NCI-H226 (cell line): ENCODE measurements at regions not wholly inside any gene's neighbourhood (a gene's known extent, or its start where the extent isn't known, plus 50 kb on each side); places are given as distances from the start of the nearest gene placed in this dataset.
"Not testable (repeated sequence)": the region's sequence is repeated elsewhere in the genome, so short reads cannot be mapped to it uniquely, and the experiment has no call there.

ENCODE experiments used
- DNase-seq: peaks from one replicate; pipeline ENCODE4 v3.0.0-alpha.2; 2015

DNA sequence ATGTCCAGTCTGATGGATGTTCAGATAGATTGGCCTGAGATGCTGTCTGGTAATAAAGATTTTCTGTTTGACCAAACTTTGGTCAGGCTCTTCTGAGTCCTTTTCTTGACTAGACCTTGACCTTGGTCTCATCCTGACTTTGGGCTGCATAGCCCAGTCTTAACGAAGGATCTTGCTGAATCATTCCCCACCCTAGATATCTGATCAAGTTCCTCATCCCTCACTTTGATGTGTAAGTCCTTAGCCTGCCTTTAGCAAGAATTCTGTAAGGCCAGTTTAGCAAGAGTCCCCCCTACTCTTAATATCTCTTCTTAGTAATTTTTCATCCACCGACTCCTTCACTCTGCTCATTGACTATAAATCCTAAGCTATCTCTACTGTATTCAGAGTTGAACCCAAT, 244.4 kb upstream of the JADE1 start:
- no peak for DNase-seq

DNA sequence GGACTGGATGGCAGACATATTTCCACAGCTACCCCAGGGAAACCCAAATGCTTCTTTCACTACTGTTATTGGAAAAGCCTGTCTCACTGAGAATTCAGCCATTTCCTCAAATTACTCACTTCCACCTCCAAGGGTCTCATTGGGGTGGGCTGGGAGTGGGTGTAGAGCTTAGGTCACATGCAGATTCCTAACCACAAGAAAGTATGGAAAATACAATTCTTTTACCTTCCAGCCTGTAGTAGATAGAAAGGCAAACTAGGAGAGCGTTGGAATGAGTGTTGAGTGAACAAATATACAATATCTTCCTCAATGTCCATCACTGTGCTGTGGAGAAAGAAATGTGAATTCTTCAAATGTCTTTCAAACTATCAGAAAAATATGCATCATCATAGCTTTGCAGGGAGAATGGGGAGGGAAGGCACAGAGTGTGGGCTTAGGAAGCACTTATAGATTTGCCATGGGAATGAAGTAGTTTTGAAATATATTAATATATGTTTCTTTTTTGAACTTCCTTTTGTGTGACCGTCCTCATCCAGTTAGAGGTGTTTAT, 245.3 kb upstream of the JADE1 start:
- DNase-seq, result no peak

DNA sequence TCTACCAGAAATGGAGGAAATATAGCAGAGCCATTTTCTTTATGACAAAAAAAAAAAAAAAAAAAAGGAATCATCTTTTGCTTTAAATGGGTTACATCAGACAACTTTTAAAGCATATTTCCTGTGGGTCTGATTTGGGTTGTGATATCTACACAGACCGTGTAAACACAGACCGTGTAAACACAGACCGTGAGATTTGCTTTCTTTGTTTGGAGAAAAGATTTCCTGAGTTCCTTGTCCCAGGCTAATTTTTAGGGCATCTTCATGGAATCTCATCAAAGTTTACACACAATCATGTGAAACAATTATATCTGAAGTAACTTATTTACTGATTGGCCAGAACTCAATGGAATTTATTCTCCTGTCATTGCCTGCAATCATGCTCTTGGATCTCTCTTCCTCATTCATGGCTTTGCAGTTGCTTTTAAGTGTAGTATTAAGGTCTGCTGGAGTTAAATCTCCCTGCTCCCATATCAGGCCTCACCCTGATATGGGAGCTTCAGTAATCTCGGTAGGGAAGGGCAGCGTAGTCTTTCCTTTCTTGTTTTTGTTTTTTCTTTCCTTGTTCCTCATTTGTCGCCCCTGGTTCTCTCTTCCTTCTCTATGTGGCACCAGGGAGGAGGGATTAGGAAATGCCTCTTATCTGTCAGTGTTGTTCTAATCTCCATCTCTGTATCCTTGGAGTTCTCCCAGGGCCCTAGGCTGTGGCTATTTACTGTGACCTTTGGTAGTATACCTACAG, 248.6 kb upstream of the JADE1 start:
- DNase-seq, result no peak

GRCh38 chr4:128558896-128559679, 250.4 kb upstream of the JADE1 start:
- DNase-seq, result no peak

DNA sequence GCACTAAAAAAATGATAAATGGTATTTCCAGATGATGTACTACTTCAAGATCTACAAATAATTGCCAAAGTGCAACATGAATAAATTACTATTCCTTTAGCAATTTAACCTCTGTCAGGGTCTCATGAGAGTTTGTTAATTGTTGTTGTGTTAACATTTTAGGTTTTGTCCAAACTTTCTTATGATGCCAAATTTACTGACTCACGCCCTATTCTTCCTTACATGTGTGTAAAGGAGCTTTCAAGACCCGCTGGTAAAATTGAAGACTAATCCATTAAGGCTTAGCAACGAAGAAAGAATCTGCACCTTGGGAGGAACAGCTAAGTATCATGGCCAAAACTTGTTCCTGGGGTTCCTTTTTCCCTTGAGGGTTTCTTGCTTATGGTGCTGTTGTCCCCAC, 252.7 kb upstream of the JADE1 start:
- DNase-seq, result no peak

DNA sequence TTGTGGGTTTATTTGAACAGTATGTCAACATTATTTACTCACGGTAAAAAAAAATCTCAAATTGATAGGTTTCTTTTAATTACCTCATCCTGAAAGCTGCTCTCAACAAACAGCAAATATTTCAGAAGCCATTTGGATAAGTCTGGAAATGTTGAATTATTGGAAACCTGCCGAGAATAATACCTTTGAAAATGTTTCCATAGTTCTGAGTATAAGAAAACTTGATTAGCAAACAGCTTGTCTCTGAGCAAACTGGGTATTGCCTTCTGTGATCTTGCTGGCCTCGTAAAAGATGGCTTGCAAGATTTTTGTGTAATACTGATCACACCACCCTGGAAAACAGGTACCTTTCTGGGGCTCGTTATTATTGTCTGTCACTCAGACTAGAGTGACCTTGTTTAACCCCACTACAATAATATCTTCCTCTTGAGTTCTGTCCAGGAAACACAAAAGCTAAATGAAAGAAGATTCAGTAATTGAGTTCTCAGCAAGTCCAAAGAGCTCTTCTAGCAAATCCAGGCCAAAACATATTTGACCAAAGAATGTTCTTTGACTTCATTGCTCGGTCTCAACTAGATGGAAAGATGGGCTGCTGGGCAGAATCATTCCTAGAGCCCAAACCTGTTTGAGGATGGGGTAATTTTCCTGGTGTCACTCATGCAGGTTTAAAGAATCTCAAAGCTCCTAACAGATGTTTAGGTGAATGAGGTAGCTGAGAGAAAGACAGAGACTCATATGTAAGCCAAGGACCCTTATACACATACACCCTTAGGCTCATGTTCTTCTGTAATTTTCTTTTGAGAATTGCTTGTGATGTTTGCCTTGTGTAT, 255.6 kb upstream of the JADE1 start:
- no peak for DNase-seq

DNA sequence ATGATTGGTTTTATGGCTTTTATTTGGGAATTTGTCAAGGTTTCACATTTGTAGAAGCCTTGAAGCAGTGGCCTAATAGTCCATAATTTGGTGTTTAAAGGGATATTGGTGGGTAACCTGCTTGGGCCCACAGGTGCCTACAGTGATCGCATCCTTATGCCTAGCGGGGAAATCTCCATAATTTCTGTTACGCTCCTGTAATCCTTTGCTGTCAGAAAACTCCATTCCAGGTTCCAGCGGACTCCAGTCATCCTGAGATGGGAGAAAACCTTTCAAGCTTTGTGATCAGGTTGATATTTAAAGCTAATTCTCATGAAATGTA, 257.0 kb upstream of the JADE1 start:
- no peak for DNase-seq

- no peak for DNase-seq
Measured at GRCh38 chr4:128551280-128551679, 258.2 kb upstream of the JADE1 start.

DNA sequence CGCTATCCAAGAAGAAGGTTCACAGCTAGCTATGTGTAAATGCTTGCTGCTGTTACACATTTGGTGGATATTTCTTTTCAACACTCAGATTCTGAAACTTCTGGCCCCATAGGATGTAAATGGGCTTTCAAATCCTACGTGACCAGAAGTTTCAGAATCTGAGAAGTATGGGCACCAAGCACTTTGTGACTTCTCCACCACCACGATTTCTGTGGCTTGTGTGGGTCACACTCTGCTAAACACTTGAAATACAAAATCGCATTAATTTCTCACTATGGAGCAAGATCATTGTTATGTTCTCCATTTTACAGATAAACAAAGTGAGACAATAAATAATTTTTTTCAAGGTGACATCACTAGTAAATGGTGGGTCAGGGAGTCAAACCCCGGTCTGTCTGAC, 259.4 kb upstream of the JADE1 start:
- no peak for DNase-seq

DNA sequence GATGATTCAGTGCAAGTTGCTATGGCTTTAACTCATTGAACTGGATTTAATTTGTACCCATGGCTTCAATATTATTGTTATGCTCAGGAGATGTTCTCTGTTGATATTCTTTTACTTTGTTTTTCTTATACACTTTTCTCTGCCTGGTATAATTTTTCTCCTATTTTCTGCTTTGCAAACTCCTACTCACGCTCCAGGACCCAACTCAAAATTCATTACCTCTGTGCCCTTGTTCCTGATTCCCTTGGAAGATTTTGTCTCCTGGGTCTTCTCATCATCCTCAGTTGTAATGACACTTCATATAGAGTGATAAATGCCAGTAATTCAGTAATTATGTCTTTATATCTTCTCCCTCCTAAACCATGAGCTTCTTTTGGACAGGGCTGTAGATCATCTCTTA, 259.9 kb upstream of the JADE1 start:
- no peak for DNase-seq

- DNase-seq, result no peak
Measured at GRCh38 chr4:128548381-128548780, 260.8 kb upstream of the PGRMC2 start.

DNA sequence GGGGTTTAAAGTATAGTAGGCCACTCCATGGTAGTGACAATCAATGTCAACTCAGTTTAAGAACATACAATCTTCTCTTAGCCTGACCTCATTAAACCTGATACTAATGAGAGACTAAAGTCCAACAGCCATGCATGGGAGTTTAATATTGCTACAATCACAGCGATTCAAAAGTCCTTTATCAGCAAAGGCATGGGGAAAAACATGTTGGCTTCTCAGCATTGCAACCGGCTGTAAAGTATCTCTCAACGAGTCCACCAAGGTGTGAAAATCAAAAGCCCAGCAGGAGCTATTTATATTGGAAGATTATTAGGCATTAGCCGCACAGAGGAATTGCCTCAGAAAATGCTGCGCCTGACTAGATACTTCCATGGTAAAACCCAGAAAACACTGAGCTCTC, 256.7 kb upstream of the PGRMC2 start:
- DNase-seq, result no peak

GRCh38 chr4:128543696-128544095, 256.1 kb upstream of the PGRMC2 start:
- no peak for DNase-seq

DNA sequence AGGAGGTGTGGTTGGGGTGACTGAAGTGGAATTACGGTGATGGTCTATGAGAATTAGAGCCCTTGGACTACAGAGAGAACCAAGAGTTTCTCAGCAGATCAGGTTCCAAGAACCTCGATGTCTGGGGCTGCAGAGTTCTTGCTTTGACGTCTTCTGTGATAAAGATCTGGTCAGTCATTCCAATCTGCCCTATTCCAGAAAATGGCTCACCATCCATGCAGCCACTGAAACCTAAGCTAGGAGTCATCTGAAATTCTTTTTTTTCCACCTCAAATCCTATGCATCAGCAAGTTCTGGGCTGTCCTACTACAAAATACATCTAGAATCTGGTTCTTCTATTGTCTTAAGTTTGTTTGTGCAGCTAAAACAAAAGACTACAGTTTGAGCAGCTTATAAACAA, 254.4 kb upstream of the PGRMC2 start:
- no peak for DNase-seq

DNA sequence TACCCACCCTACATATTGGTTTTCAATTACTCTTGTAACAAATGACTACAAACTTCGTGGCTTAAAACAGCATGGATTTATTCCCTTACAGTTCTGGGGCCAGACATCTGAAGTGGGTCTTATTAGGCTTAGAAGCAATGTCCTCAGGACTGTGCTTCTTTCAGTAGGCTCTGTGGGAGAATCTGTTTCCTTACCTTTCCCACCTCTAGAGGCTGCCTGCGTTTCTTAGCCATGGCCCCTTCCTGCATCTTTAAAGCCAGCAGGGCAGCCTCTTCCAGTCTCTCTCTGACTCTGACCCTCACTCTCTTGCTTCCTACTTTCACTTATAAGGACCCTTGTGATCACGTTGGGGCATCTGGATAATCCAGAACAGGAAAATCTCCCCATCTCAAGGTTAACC, 252.5 kb upstream of the PGRMC2 start:
- no peak for DNase-seq

GRCh38 chr4:128538111-128538882, 250.7 kb upstream of the PGRMC2 start:
- no peak for DNase-seq

DNA sequence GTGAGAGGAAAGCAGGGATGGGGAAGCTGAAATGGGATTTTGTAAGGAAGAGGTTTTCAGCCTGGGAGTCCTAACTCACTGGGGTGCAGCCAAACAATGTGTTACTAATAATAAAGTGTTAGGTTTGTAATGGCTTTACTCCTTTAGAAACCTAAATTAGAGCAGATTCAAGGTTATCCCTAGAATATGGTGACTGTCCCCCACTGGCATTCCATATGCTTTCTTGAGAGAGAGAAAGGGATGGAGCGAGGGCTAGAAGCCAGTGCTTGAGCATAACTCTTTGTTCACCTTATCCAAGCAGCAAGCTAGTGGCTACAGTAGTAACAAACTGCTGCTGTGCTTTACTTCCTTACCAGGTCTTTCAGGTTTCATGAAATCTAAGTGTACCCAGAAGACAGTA, 249.1 kb upstream of the PGRMC2 start:
- no peak for DNase-seq

DNA sequence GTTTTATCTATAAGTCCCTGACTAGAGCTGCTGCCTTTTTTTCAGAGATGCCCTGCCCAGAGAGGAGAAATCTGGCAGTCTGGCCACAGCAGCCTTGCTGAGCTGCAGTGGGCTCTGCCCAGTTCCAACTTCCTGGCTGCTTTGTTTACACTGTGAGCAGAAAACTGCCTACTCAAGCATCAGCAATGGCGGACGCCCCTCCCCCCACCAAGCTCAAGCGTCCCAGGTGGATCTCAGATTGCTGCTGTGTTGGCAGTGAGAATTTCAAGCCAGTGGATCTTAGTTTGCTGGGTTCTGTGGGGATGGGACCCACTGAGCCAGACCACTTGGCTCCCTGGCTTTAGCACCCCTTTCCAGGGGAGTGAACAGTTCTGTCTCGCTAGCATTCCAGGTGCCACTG, 247.9 kb upstream of the PGRMC2 start:
- DNase-seq, result not testable (repeated sequence)

DNA sequence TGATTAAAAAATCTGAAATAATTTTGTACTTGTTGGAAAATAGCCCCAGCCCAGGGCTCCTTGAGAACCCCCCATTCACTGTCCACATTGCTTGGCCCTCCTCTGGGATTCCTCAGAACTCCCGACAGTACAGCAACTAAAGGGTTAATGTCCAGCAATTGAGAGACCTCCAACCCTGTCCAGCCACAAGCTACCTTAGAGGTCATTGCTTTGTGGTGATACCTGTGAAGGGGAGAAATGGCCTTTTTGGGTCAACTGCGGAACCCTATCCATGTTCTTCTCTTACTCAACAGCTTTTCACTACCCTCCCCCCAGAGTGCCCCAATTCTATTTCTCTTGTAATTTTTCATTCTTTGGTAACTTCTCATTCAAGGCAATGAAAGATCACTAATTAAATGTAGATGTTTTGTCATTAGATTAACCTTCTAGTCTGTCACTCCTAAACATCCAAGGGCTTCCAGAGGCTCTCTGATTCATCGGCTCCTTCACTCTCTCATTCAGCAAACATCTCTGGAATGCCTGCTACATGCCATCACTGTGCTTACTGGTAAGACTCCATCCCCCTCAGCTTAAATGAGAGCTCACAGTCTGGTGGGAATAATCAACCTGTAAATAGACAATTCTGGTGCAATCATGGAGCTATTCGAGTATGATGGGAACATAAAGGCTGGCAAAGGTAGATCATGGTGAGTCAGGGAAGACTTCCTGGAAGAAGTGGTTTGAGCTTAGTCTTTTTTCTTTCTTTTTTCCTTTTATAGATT, 241.4 kb upstream of the PGRMC2 start:
- DNase-seq, result peak; percentile 93

GRCh38 chr4:128527946-128528576, 240.4 kb upstream of the PGRMC2 start:
- DNase-seq, result no peak

DNA sequence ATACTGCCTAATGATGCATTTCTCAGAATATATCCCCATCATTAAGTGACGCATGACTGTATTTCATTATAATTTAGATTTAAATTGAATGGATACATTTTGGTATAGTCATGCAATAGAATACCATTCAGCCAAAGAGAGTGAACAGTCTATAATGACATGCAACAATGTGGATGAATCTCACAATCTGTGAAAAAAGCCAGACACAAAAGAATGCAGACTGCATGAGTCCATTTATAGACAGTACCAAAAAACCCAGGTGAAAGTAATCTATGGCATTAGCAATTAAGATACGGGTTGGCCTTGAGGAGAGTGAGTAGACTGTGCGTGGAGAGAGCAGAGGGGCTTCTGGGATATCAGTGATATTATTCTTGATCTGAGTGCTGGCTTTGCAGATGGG, 239.7 kb upstream of the PGRMC2 start:
- DNase-seq, result no peak
